Memory B cell (primary cell): ENCODE measurements at regions not wholly inside any gene's neighbourhood (a gene's known extent, or its start where the extent isn't known, plus 50 kb on each side); places are given as distances from the start of the nearest gene placed in this dataset.

Source experiments
- ATAC-seq: fragments of 150-1000 bp; cut with Tn5 transposase; 2 replicates; pipeline ENCODE4 v1.10.0; 2021; ENCODE audit warnings: low read depth, mild to moderate bottlenecking, moderate library complexity
- DNase-seq, 2 donors: peaks; one replicate each; pipeline ENCODE4 v3.0.0; 2022; ENCODE audit warnings: low spot score in 2 of 2
- H3K27ac Mint-ChIP-seq: one replicate; pipeline ENCODE4 v1.8.0; 2022; ENCODE audit warnings: mild to moderate bottlenecking, moderate library complexity, mixed read lengths
- H3K27me3 Mint-ChIP-seq: one replicate; pipeline ENCODE4 v1.8.0; 2022; ENCODE audit warnings: mixed read lengths
- H3K36me3 Mint-ChIP-seq: one replicate; pipeline ENCODE4 v1.8.0; 2022; ENCODE audit warnings: mild to moderate bottlenecking, mixed read lengths
- H3K4me1 Mint-ChIP-seq: one replicate; pipeline ENCODE4 v1.8.0; 2022; ENCODE audit warnings: mixed read lengths
- H3K4me3 Mint-ChIP-seq: one replicate; pipeline ENCODE4 v1.8.0; 2022; ENCODE audit warnings: mild to moderate bottlenecking, moderate library complexity, mixed read lengths
- H3K9me3 Mint-ChIP-seq: one replicate; pipeline ENCODE4 v1.8.0; 2022; ENCODE audit warnings: mixed read lengths

DNA sequence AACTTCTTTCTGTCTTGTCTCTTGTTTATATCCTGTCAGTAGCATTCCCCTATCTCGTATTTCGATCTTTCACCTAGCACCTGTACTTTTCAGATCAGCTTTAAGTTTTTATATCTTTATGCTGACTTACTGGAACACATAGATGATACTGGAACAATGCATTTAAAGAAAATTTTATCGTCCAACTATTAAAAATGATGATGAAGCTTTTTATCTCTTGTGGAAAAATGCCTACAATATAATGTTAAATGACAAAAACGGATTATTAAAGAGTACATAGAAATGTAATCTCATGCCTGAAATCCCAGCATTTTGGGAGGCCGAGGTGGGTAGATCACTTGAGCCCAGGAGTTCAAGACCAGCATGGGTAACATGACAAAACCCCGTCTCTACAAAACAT, 139.5 kb downstream of the ZPLD1 start:
- Mint-ChIP-seq H3K27ac (no peak overlapping the region), H3K4me3 (no peak overlapping the region), H3K27me3 (peaks cover 3% of the 10 kb centered on the region), H3K9me3 (no peaks in the 10 kb centered on the region), H3K4me1 (no peaks in the 10 kb centered on the region), H3K36me3 (no peaks in the 10 kb centered on the region)
- no peak for DNase-seq
- no peak for ATAC-seq

DNA sequence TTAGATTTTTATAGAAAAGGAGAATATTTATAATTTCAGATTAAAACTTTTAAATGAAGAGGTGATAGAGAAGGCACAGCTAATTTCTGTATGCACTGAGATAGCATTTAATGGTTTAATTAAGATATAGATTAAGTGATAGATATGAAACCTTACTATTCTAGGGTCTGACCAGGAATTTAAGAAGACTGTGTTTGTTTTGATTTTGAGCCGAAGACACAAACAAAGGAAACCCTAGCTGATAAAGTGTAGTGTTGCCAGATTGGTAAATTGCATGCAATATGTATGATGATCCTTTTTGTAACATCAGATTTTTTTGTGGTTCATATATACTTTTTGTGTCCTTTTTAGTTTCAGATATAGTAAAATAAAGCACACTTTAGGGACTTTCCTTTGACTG, 141.8 kb downstream of the ZPLD1 start:
- H3K4me3 Mint-ChIP-seq = no peak overlapping the region
- DNase-seq (no peak), ATAC-seq (no peak)
- H3K9me3 Mint-ChIP-seq = no peaks in the 10 kb centered on the region
- H3K36me3 Mint-ChIP-seq = no peaks in the 10 kb centered on the region
- H3K4me1 Mint-ChIP-seq = no peaks in the 10 kb centered on the region
- H3K27ac Mint-ChIP-seq = no peak overlapping the region
- peaks cover 3% of the 10 kb centered on the region for H3K27me3 Mint-ChIP-seq

DNA sequence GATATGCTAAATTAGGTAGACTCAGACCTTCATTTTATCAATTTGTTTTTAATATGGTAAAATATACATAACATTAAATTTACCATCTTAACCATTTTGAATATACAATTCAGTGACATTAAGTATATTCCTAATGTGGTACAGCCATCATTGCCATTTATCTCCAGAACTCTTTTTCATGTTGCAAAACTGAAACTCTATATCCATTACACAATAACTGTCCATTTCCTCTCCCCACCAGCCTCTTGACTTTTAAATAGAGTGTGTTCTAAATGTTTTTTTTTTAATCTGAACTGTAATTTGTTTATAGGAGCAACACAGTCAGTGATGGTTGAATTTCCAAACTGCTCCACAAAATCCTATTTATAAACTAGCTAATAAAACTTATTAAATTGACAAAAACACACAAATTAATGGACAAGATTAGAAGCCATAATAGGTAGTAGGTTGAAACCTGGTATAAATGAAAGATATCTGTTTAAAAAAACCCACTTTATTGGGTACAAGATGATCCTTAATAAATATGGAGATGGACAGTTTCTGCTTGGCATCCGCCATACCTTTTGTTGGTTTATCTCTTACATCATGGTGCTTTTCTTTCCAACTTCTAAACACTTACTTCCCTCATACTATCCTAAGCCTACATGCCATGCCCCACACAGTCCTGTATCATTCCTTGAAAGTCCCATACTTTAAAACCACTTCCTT, 142.4 kb downstream of the ZPLD1 start:
- no peaks in the 10 kb centered on the region for H3K36me3 Mint-ChIP-seq

DNA sequence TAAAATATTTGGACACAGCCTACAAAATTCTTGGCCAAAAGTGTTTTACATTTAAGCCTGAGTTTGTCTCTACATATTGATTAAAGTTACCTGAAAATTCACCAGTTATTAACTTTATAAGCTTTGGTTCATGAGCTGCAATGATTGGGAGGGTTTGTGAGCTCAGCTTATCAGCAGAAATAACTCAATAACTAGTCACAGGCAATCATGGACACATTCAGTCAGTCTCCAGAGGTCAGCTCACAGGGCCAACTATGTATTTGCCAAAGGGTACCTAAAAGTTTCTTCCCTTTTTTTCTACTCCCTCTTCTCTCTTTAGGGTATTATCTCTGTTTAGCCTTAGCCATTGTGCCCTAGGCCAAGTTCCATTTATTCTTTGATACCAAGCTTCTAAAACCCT, 145.9 kb downstream of the ZPLD1 start:
- no peaks in the 10 kb centered on the region for H3K4me1 Mint-ChIP-seq
- ATAC-seq (no peak), DNase-seq (no peak)
- no peak overlapping the region for H3K4me3 Mint-ChIP-seq
- no peaks in the 10 kb centered on the region for H3K36me3 Mint-ChIP-seq
- H3K9me3 Mint-ChIP-seq = no peaks in the 10 kb centered on the region
- H3K27me3 Mint-ChIP-seq = peaks cover 1% of the 10 kb centered on the region
- H3K27ac Mint-ChIP-seq = no peak overlapping the region

More for the DNA sequence above, 142.4 kb downstream of the ZPLD1 start:
- H3K4me3 Mint-ChIP-seq = no peak overlapping the region
- no peaks in the 10 kb centered on the region for H3K4me1 Mint-ChIP-seq
- H3K27ac Mint-ChIP-seq = no peak overlapping the region
- H3K27me3 Mint-ChIP-seq = peaks cover 1% of the 10 kb centered on the region
- DNase-seq (no peak), ATAC-seq (no peak)
- no peaks in the 10 kb centered on the region for H3K9me3 Mint-ChIP-seq

DNA sequence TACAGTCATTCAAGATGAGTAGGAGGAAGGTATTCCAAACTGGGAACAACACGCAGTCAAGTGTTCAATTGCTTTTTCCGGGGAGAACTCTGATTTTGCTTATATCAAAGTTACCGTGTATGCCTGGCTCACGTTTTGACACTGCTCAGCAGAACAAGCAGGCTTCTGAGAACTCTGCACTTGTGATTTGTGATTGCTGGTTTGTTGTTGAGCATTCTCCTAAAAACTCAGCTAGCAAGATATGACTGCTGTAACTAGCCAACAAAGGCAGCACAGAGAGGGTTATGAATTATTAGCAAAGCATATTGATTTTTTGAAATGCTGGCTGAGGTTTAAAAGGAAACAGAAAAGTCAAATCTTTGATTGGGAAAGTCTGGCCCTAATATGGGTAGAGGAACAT, 151.7 kb downstream of the ZPLD1 start:
- Mint-ChIP-seq H3K9me3 (no peaks in the 10 kb centered on the region), H3K4me1 (no peaks in the 10 kb centered on the region), H3K36me3 (no peaks in the 10 kb centered on the region), H3K27ac (no peak overlapping the region), H3K27me3 (peaks cover 5% of the 10 kb centered on the region), H3K4me3 (no peak overlapping the region)
- ATAC-seq = no peak
- no peak for DNase-seq

DNA sequence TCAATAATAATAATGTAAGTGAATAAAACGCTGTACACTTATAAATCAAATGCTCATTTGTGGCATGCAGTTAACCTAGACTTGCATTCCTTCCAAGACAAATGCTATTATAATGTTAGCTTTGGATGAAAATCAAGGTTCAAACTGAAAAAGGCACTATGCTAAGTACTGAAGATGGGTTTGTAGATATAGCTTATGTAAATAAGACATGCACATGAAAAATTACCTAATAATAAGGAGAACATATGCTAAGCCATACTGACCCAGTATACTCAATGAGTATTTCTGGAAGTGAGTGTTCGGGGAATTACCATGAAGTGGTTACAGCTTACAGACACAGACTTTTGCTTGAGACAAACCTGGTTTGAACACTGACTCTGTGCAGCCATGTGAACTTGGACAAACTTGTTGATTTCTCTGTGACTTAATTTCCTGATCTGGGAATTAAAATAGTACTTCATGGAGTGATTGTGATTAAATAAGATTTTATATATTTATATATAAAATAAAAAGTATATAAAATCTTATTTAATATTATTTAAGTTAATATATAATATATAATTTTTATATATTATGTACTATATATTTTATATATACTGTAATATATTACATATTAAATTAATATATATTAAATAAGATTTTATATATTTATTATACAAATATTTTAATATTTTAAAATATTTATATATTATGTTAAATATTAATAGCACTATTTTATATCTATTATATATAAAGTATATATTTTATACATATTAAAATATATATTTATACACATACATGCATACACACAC, 159.2 kb downstream of the ZPLD1 start:
- Mint-ChIP-seq H3K27ac (no peak overlapping the region), H3K27me3 (peaks cover 9% of the 10 kb centered on the region), H3K36me3 (no peaks in the 10 kb centered on the region), H3K9me3 (peaks cover 8% of the 10 kb centered on the region), H3K4me3 (no peak overlapping the region), H3K4me1 (no peaks in the 10 kb centered on the region)
- DNase-seq (no peak), ATAC-seq (no peak)

DNA sequence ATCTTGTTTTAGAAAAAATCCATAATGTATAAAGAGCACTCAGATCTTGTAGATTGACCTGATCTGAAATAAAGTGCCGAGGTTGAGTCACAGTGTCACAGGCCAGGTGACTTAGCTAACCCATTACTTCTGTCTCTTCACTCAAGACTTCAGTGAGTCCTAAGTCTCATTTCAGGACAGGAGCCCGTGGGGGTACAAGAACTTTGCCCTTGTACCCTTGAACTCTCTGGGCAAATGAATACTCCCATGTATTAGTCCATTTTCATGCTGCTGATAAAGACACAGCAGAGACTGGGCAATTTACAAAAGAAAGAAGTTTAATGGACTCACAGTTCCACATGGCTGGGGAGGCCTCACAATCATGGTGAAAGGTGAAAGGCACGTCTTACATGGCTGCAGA, 160.2 kb downstream of the ZPLD1 start:
- Mint-ChIP-seq H3K27ac (no peak overlapping the region), H3K9me3 (peaks cover 8% of the 10 kb centered on the region), H3K36me3 (no peaks in the 10 kb centered on the region), H3K27me3 (peaks cover 9% of the 10 kb centered on the region), H3K4me3 (no peak overlapping the region), H3K4me1 (no peaks in the 10 kb centered on the region)
- DNase-seq (no peak), ATAC-seq (no peak)

DNA sequence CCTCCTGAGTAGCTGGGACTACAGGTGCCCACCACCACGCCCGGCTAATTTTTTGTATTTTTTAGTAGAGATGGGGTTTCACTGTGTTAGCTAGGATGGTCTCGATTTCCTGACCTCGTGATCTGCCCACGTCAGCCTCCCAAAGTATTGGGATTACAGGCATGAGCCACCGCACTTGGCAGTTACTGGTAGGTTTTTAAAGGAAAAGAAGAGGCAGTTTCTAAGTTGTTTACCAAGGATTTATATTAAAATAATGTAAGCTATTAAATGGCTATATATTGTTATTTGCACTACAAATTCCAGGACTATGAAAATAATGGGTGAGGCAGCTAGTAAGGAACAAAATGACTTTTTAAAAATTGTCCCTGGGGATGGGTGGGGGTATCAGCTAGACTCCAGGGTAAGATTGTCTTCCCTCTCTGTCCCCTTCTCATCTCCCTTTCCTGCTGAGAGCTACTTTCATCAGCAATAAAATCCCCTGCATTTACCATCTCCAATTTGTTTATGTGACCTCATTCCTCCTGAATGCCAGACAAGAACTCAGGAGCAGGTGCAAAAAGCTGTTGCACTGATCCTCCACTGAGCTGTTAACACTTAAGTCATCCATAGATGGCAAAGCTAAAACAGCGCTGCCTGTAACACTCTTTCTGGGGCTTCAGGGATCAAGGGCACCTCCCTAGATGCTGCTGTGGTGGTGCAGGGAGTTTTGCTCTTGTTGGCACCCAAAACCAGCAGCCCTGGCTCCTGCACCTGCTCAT, 165.2 kb downstream of the ZPLD1 start:
- peaks cover 5% of the 10 kb centered on the region for H3K9me3 Mint-ChIP-seq
- H3K4me1 Mint-ChIP-seq = no peaks in the 10 kb centered on the region
- no peaks in the 10 kb centered on the region for H3K36me3 Mint-ChIP-seq

DNA sequence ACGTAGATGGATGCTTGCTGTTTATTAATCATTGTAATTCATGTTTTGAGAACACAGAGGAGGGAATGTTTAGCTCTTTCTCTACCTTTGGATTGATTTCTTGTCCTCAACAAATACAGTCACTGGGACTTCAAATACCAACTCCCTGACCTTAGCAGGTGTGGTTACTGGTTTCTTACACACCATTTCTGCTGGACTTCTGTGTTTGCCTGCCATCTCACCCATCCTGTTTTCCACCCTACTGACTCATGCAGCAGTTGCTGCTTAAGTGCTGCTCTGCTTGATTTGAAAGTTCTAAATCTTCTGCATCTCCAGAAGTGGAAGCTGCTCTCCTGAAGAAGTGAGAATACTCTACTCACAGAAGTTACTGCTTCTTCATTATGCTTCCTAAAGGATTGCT, 170.3 kb downstream of the ZPLD1 start:
- Mint-ChIP-seq H3K27ac (no peak overlapping the region), H3K27me3 (peaks cover 11% of the 10 kb centered on the region), H3K36me3 (no peaks in the 10 kb centered on the region), H3K9me3 (no peaks in the 10 kb centered on the region), H3K4me1 (no peaks in the 10 kb centered on the region), H3K4me3 (no peak overlapping the region)
- DNase-seq (no peak), ATAC-seq (no peak)

More for the DNA sequence above, 165.2 kb downstream of the ZPLD1 start:
- Mint-ChIP-seq H3K4me3 (no peak overlapping the region), H3K27ac (no peak overlapping the region), H3K27me3 (peaks cover 7% of the 10 kb centered on the region)
- ATAC-seq (no peak), DNase-seq (no peak)

DNA sequence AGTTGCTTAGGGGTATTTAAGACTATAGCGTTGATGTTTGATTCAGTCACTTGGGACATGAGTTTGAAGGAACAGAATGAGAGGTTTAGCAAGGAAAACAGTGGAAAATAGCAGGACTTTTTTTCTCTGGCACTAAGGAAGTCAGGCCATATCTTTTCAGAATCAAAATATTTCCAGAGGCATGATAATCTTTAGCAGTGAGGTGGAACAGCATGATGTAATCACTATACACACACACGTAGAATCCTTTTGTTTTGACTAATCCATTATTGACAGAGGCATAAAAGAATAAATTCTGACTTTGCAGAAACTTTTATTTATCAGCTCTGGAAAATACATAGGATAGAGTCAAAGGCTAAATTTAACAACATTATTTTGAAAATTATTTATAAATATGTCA, 174.1 kb downstream of the ZPLD1 start:
- Mint-ChIP-seq H3K27ac (no peak overlapping the region), H3K36me3 (no peaks in the 10 kb centered on the region), H3K4me3 (no peak overlapping the region), H3K4me1 (no peaks in the 10 kb centered on the region), H3K9me3 (no peaks in the 10 kb centered on the region), H3K27me3 (peaks cover 14% of the 10 kb centered on the region)
- no peak for ATAC-seq
- no peak for DNase-seq

DNA sequence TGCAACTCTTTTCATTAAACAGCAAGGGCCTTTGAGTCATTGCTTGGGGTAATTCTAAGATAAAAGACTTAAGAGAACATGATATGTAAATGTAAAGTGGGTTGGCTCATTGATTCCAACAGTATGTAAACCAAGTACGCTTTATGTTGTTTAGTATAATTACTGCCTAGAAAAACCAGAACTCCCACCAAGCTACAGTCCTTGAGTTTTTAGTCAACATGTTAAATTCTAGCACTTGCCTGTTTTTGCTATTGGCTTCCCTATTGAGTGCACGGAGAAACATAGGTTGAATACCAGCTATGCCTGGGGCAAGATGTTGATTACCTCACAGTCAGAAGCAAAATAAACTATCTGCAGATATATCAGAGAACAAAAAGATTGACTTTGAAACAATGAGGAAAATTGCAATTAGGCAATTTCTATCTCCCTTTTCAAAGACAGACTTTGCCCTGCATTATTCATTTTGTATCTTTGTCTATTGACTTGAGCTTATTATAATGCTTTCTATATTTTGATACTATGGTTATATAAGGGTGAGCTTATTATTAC, 179.3 kb downstream of the ZPLD1 start:
- no peaks in the 10 kb centered on the region for H3K36me3 Mint-ChIP-seq
- ATAC-seq = no peak
- H3K27ac Mint-ChIP-seq = no peak overlapping the region
- no peaks in the 10 kb centered on the region for H3K4me1 Mint-ChIP-seq
- peaks cover 7% of the 10 kb centered on the region for H3K27me3 Mint-ChIP-seq
- no peak overlapping the region for H3K4me3 Mint-ChIP-seq
- H3K9me3 Mint-ChIP-seq = no peaks in the 10 kb centered on the region
- DNase-seq = no peak

DNA sequence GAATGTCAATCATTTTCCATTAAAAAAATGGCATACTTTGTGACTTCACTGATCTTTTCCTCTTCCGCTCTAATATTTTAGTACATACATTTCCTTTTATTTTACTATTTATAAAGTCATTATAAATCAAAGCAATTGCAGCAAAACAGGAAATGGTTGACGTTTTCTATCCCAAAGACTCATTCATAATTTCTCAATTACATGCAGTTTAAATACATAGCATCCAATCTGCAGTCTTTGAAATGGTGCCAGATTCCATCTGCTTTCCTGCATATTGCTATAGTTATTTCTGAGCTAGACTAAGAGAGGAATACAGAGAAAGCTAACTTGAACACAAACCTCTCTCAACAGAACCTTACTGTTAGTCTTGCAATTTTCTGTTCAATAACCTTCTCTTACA, 179.8 kb downstream of the ZPLD1 start:
- Mint-ChIP-seq H3K4me1 (no peaks in the 10 kb centered on the region), H3K4me3 (no peak overlapping the region), H3K27me3 (peaks cover 7% of the 10 kb centered on the region), H3K36me3 (no peaks in the 10 kb centered on the region), H3K9me3 (no peaks in the 10 kb centered on the region), H3K27ac (no peak overlapping the region)
- ATAC-seq (no peak), DNase-seq (no peak)

DNA sequence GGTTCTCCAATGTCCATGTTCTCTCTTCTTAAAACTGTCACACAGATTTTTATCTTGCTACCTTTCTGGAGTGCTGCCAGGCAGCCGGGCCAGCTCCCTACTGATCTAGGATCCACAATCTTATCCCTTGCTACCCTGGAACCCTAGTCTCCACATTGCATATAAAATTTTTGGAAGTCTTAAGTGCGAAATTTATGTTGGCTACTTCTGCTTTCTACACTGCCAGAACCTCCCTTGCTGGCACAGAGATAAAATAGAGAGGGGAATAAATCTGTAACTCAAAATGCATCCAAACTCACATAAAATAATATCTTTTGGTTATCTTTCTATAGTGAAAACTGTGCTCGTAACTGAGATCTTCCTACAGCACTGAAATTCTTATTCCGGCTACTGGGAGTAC, 182.6 kb downstream of the ZPLD1 start:
- no peaks in the 10 kb centered on the region for H3K9me3 Mint-ChIP-seq
- ATAC-seq = no peak
- DNase-seq = no peak
- no peak overlapping the region for H3K27ac Mint-ChIP-seq
- no peaks in the 10 kb centered on the region for H3K36me3 Mint-ChIP-seq
- peaks cover 3% of the 10 kb centered on the region for H3K27me3 Mint-ChIP-seq
- H3K4me1 Mint-ChIP-seq = no peaks in the 10 kb centered on the region
- H3K4me3 Mint-ChIP-seq = no peak overlapping the region

DNA sequence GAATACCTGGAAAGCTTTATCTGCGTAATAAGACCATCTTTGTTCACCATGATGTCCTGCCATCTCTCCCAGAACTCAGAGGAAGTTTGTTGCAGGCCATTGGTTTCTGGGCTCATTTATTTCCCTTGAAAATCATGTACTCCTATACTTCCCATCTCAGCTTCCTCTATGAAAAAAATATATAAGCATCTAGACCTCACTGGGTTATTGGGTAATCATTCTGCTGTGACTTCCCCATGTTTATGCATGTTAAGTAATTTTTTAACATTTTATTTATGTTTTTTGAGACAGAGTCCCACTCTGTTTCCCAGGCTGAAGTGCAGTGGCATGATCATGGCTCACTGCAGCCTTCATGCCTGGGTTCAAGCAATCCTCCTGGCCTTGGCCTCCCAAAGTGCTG, 184.5 kb downstream of the ZPLD1 start:
- ATAC-seq = no peak
- Mint-ChIP-seq H3K4me1 (no peaks in the 10 kb centered on the region), H3K36me3 (no peaks in the 10 kb centered on the region), H3K4me3 (no peak overlapping the region), H3K27ac (no peak overlapping the region), H3K27me3 (peaks cover 3% of the 10 kb centered on the region), H3K9me3 (no peaks in the 10 kb centered on the region)
- no peak for DNase-seq
